ENCODE measurements at regions not wholly inside any gene's neighbourhood (a gene's known extent, or its start where the extent isn't known, plus 50 kb on each side); places are given as distances from the start of the nearest gene placed in this dataset.

DNA sequence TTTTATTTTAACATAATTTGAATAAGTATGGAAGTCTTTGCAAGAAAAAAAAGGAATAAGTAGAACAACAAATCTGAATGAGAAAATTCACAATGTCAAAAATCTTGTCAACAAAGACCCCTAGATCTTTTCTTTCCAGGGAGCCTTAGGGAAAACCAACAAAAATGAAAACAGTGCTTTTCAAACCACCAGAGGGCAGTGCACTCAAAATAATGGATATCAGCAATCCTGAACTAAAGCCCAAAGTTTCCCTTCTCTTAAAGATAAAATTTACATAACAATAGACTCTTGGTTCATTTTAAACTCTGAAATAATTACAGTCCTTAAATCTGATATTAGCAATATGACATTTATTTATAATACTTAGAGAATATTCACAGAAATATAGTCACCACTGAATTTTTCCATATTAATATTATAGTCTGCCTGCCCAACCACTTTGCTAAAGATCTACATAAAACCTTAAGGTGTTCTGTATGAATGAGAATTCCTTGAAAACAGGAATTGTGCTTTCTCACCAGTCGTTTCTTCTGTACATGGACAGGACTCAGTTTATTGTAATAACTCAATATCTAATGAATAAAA lies 105.3 kb upstream of the BMP5 start:
- ATAC-seq (ENCODE audit: poor library complexity) (no peak), DNase-seq (peak in 1 of 14 experiments; percentile 8)
- TF ChIP-seq, protein P1, sequence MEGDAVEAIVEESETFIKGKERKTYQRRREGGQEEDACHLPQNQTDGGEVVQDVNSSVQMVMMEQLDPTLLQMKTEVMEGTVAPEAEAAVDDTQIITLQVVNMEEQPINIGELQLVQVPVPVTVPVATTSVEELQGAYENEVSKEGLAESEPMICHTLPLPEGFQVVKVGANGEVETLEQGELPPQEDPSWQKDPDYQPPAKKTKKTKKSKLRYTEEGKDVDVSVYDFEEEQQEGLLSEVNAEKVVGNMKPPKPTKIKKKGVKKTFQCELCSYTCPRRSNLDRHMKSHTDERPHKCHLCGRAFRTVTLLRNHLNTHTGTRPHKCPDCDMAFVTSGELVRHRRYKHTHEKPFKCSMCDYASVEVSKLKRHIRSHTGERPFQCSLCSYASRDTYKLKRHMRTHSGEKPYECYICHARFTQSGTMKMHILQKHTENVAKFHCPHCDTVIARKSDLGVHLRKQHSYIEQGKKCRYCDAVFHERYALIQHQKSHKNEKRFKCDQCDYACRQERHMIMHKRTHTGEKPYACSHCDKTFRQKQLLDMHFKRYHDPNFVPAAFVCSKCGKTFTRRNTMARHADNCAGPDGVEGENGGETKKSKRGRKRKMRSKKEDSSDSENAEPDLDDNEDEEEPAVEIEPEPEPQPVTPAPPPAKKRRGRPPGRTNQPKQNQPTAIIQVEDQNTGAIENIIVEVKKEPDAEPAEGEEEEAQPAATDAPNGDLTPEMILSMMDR (IDR thresholded peaks at IDR 0.05): no peak
- Mint-ChIP-seq H3K27me3 (no peaks in the 10 kb centered on the region), H3K4me3 (no peak overlapping the region), H3K9me3 (peaks cover 4% of the 10 kb centered on the region), H3K27ac (no peak overlapping the region), H3K4me1 (ENCODE audit: low read depth) (no peaks in the 10 kb centered on the region), H3K36me3 (ENCODE audit: low read depth) (no peaks in the 10 kb centered on the region)
- H3K36me3 ChIP-seq (ENCODE audit: insufficient read depth, low read length): no peaks in the 10 kb centered on the region
- POLR2A ChIA-PET: no interaction called here
- H3K27me3 ChIP-seq (ENCODE audit: control insufficient read depth in 1 of 2, insufficient read depth in 2 of 2, low read length in 2 of 2): no peaks in the 10 kb centered on the region
- H3K4me3 ChIP-seq (ENCODE audit: low read length): no peak overlapping the region
- no peaks in the 10 kb centered on the region for H3K4me1 ChIP-seq (ENCODE audit: insufficient read depth, low read length)
- H3K27ac ChIP-seq (ENCODE audit: low read depth in 1 of 2, low read length in 2 of 2): no peak overlapping the region
- CTCF ChIA-PET: no interaction called here
- intact Hi-C loops (cut with DNase I, micrococcal nuclease): no loop called here
- H3K9me3 ChIP-seq (ENCODE audit: control insufficient read depth in 1 of 2, insufficient read depth in 1 of 2, low read length in 2 of 2): peaks cover 0 to 5% of the 10 kb centered on the region in 2 experiments

DNA sequence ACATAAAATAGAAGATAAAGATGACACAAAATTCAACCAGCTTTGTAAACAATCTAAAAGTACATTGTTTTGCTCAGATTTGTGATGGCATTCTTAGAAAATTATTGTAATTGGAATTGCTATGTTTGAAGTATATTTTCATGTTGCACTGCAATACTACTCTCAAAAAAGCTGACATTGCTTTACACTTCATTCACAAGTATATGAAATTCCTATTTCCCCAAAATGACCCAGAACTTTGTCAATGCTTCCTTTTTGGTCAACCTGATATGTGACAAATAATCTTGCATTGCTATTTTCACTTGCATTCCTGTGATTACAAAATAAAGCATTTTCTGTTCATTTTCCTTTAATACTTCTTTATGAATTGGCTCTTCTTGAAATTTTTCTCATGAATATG lies 104.1 kb upstream of the BMP5 start:
- no peak for ATAC-seq (ENCODE audit: poor library complexity)
- intact Hi-C loops (cut with DNase I, micrococcal nuclease): no loop called here
- no peak overlapping the region for H3K4me3 ChIP-seq (ENCODE audit: low read length)
- H3K27ac Mint-ChIP-seq: no peak overlapping the region
- peaks cover 4% of the 10 kb centered on the region for H3K9me3 Mint-ChIP-seq
- H3K27ac ChIP-seq (ENCODE audit: low read depth in 1 of 2, low read length in 2 of 2): no peak overlapping the region
- H3K27me3 Mint-ChIP-seq: no peaks in the 10 kb centered on the region
- ChIA-PET CTCF (no interaction called here), POLR2A (no interaction called here)
- H3K4me3 Mint-ChIP-seq: no peak overlapping the region
- peaks cover 0 to 5% of the 10 kb centered on the region in 2 experiments for H3K9me3 ChIP-seq (ENCODE audit: control insufficient read depth in 1 of 2, insufficient read depth in 1 of 2, low read length in 2 of 2)
- no peaks in the 10 kb centered on the region for H3K27me3 ChIP-seq (ENCODE audit: control insufficient read depth in 1 of 2, insufficient read depth in 2 of 2, low read length in 2 of 2)
- no peaks in the 10 kb centered on the region for H3K36me3 ChIP-seq (ENCODE audit: insufficient read depth, low read length)
- H3K36me3 Mint-ChIP-seq (ENCODE audit: low read depth): no peaks in the 10 kb centered on the region
- no peaks in the 10 kb centered on the region for H3K4me1 Mint-ChIP-seq (ENCODE audit: low read depth)
- DNase-seq: no peak
- TF ChIP-seq, protein P1 (IDR thresholded peaks at IDR 0.05): no peak
- H3K4me1 ChIP-seq (ENCODE audit: insufficient read depth, low read length): no peaks in the 10 kb centered on the region

DNA sequence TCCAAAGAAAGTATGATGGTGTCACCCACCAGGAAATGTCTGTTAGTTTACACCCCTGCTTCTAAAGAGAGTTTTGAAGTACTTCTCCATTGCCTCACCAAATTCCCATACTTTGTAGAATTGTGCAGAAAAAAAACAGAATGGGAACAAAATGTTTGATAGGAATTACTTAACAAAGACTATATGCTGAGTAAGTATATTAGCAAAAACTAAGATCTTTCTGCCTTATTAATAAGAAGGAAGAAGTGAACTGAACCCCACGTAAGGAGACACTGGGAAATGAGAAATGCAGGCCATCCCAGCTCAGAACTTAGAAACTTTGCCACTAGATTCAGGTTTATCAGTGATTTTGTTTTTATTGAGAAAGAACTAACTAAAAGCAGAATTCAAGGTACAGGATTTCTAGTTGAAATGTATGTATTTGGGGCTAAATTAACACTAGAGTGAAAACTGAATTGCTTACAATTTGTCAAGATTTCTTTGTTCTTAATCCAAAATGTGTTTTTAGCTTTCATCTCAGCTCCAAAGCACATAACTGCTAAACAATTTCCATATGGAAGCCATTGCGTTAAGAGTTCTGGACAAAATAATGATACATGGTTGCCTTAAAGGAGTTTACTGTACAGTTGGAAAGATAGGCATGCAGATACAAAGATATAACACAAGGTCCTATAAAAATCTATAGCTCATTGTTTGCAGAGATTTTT lies 102.7 kb upstream of the BMP5 start:
- TF ChIP-seq, protein P1 (IDR thresholded peaks at IDR 0.05): no peak
- Mint-ChIP-seq H3K4me1 (ENCODE audit: low read depth) (no peaks in the 10 kb centered on the region), H3K9me3 (peaks cover 4% of the 10 kb centered on the region), H3K4me3 (no peak overlapping the region), H3K27me3 (no peaks in the 10 kb centered on the region), H3K36me3 (ENCODE audit: low read depth) (no peaks in the 10 kb centered on the region), H3K27ac (no peak overlapping the region)
- Histone ChIP-seq H3K9me3 (ENCODE audit: control insufficient read depth in 1 of 2, insufficient read depth in 1 of 2, low read length in 2 of 2) (peaks cover 0 to 5% of the 10 kb centered on the region in 2 experiments), H3K27ac (ENCODE audit: low read depth in 1 of 2, low read length in 2 of 2) (no peak overlapping the region), H3K4me3 (ENCODE audit: low read length) (no peak overlapping the region), H3K27me3 (ENCODE audit: control insufficient read depth in 1 of 2, insufficient read depth in 2 of 2, low read length in 2 of 2) (no peaks in the 10 kb centered on the region), H3K4me1 (ENCODE audit: insufficient read depth, low read length) (no peaks in the 10 kb centered on the region), H3K36me3 (ENCODE audit: insufficient read depth, low read length) (no peaks in the 10 kb centered on the region)
- intact Hi-C loops (cut with DNase I, micrococcal nuclease): no loop called here
- ChIA-PET POLR2A (no interaction called here), CTCF (no interaction called here)
- ATAC-seq (ENCODE audit: poor library complexity) (no peak), DNase-seq (no peak)
